GM18907 (cell line): ENCODE measurements at regions not wholly inside any gene's neighbourhood (a gene's known extent, or its start where the extent isn't known, plus 50 kb on each side); places are given as distances from the start of the nearest gene placed in this dataset.

Source experiments
- ATAC-seq: cut with Tn5 transposase; IDR thresholded peaks from one replicate; pipeline ENCODE4 v1.9.1; 2021; ENCODE audit warnings: mild to moderate bottlenecking, moderate library complexity; ENCODE audit not compliant: unreplicated experiment

DNA sequence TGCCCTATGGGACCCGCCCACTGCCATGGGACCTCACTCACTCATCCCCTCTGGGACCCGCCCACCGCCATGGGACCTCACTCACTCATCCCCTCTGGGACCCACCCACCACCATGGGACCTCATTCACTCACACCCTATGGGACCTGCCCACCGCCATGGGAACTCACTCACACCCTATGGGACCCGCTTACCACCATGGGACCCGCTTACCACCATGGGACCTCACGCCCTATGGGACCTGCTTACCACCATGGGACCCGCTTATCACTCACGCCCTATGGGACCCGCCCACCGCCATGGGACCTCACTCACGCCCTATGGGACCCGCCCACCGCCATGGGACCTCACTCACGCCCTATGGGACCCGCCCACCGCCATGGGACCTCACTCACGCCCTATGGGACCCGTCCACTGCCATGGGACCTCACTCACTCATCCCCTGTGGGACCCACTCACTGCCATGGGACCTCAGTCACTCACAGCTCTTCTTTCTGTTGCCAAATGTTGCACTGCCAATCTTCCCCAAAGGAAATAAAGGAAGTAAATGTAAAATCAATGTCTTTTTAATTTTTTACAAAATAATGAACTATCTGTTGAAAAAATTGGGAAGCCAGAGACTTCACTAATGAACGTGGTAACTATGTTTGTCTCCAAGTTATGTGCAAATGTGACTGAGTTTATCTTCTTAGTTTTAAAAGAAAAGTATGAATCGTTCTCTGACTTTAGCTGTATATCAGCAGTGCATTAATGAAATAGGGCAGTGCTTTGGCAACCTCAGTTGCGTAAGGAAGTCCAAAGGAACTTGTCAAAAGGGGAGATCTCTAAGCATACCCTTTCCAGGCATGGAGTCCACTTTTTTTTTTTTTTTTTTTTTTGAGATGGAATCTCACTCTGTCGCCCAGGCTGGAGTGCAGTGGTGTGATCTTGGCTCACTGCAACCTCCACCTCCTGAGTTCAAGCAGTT lies 101.5 kb upstream of the MGAT5 start:
- no peak for ATAC-seq

DNA sequence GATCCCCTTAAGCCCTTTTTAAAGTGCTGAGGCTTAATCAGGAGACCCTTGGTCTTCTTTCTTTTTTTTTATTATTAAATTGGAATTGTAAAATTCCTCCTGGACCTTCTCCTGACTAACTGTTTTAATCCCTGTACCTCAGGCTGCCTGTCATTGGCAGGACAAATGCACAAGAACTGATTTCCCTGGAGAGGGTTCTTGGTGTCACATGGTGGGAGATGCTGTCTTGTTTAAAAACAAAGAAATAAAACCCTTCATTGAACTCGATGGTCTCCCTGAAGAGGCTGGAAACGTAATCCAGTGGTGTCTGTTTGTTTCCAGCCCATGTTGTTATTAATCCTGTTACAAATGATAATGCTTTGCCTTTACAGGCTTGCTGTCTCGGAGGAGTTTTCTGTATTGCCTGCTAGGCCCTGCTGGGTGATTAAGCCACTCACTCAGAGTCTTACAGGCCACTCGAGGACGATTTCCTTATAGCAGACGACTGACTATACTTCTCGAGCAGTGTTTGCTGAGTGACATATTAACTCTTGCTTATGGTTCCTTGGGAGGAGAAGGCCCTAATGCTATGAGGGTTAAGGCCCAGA lies 100.5 kb upstream of the MGAT5 start:
- no peak for ATAC-seq

- peak; percentile 79 for ATAC-seq
Observed at GRCh38 chr2:134154246-134154645, 99.6 kb upstream of the MGAT5 start.

GRCh38 chr2:134155134-134155533 lies 98.7 kb upstream of the MGAT5 start:
- peak; percentile 82 for ATAC-seq

DNA sequence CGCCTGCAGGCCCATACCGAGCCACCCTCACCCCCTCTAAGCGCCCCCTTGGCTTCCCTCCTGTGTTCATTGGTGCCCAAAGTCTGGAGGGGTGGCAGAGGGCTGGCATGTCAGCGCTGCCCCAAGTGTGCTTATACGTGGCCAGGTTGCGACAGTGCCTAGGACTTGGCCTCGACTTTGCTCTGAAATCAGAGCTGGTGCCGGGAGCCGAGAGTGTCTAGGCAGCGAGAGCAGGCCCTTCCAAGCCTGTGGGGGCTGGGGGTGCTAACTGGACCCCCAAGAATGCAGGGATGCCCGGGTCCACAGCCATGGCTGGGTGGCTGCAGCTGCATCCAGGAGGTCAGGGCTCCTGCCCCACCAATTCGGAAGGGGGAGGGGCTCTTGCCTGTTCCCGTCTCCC lies 95.6 kb upstream of the MGAT5 start:
- no peak for ATAC-seq

DNA sequence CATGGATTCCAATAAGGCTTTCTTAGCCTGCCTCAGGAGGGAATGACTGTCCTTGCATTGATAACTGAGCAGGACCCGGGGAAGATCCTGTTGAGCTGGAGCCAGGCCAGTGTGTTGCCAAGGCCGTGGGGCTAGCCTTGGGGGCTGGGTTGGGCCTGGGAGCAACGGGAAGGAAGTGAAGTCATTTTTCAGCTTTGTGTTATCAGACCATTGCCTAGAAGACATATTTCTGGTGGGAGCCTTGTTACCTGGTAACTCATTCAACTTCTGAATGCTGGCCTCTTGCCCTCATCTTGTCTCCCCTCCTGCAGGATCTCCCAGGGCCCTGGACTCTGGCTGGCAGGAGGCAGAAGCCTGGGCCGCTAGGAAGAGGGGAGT lies 92.7 kb upstream of the MGAT5 start:
- ATAC-seq, result no peak

DNA sequence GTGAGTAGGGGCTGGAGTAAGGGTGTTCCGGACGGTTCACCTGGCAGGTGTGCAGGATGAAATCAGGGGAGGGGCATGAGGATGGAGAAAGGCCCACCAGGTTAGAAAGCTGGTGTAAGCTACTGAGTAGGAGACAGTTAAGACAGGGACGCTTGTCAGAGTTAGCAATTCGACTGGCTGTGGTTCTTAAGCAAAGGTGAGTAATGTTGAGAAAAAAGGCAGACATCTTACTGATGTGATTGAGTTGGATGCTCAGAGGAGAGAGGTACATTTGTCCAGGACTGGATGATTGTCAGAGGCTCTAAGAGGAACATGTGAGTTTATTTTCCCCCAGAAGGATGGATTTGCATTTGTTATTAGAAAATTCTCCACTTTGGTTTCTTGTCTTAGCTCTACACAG lies 90.5 kb upstream of the MGAT5 start:
- no peak for ATAC-seq

GRCh38 chr2:134164306-134164705 lies 89.6 kb upstream of the MGAT5 start:
- ATAC-seq, result no peak

DNA sequence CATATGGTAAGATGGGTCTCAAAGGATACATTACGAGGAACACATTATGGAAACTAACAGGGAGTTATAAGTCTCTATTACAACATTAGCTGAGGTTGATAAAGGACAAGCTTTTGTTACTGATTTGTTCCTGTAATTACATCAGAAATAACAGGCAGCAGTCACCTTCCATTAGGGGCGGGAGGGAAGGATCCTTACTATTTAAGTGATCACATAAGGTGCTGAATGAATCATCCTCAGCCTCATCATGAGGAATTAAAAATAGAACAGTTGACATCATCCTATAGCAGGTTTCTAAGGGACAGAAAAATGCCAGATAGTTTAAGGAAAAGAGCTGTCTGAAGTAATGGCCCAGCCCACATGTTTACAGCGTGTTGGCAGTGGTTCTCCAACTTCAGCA lies 86.9 kb upstream of the MGAT5 start:
- ATAC-seq, result no peak

- ATAC-seq, result peak; percentile 79
Observed at GRCh38 chr2:134169788-134170187, 84.1 kb upstream of the MGAT5 start.

DNA sequence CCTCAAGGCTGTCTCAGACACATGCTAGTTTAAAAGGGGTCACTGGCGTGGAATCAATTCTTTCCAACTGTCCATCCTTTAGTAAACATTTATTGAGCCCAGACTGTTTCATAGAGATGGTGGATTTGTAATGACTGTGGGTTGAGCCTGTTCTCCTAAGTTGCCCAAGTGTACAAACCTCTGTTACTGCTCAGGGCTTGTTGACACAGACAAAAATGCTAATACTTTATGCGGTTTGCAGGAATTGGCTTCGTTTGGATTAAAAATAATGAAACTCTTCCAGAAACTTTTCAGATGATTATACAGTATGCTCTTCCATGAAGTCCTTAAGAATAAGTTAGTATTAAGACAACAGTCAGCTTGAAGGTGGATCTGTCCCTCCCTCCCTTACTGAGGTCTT lies 83.6 kb upstream of the MGAT5 start:
- no peak for ATAC-seq

DNA sequence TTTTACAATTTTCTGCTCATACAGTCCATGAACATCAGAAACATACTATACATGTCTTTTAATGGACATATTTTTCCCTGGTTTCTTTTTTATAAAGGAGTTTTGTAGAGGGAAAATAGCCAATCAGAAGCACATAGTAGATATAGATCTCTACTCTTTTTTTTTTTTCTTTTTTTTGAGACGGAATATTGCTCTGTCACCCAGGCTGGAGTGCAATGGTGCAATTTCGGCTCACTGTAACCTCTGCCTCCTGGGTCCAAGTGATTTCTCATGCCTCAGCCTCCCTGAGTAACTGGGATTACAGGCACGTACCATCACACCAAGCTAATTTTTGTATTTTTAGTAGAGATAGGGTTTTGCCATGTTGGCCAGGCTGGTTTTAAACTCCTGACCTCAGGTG lies 83.2 kb upstream of the MGAT5 start:
- ATAC-seq, result no peak

- no peak for ATAC-seq
Observed at GRCh38 chr2:134173338-134174016, 80.4 kb upstream of the MGAT5 start.

DNA sequence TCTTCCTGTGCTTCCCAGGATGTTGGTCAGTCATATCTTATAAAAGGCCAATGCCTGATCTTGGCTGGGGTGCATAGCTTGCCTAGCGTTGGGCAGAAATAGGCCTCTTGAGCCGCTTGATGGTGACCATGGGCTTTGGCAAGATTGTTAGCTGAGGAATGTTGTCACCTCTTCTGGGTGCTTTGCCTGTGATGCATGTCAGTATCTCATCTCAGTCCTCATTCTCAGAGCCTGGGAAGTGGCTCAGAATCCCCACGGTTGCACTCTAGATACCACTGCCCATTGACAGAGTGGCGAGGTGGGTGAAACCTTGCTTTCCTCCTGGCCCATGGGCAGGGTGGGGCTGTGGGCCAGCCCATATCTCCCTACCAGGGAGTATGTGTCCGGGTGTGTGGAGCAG lies 79.2 kb upstream of the MGAT5 start:
- ATAC-seq, result no peak

GRCh38 chr2:134175834-134176233 lies 78.0 kb upstream of the MGAT5 start:
- no peak for ATAC-seq

GRCh38 chr2:134177351-134177931 lies 76.4 kb upstream of the MGAT5 start:
- ATAC-seq, result no peak

- peak; percentile 75 for ATAC-seq
Observed at GRCh38 chr2:134178138-134178877, 75.6 kb upstream of the MGAT5 start.

DNA sequence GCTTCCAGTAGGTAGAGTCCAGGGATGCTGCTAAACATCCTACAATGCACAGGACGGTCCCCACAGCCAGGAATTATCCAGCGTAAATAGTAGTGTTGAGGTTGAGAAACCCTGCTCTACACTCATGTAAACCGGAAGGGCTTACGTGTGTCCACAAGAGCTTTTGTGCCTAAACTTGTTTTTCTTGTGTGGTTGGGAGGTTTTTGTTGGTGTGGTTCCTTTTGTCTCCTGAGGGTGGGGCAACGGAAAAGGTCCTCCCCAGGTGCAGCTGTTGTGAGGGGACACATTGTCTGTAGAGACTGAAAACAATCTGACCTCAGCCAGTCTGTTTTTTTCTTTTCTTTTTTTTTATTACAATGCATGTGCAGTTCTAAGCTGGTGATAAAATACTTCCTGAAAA lies 72.7 kb upstream of the MGAT5 start:
- ATAC-seq, result peak; percentile 55

DNA sequence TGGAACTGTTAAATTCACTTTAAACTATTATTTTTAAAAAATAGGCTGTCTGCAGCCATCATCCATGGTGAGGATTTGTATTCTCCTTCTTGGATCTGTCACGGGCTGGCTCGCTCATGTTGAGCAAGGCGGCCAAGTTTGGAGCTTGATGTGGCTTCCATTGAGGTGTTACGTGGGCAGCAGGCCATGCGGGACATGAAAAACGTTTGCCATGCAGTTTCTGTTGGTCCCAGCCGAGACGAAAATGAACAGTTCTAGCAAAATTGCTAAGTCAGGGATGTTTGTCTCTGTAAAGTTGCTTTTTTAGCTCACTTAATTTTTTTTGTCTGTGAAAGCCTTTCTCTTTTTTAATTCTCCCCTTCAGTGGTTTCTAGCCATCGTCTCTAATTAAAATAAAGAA lies 70.2 kb upstream of the MGAT5 start:
- ATAC-seq, result no peak

- no peak for ATAC-seq
Observed at GRCh38 chr2:134185639-134186038, 68.2 kb upstream of the MGAT5 start.
